ENCODE measurements at regions not wholly inside any gene's neighbourhood (a gene's known extent, or its start where the extent isn't known, plus 50 kb on each side); places are given as distances from the start of the nearest gene placed in this dataset.

GRCh38 chr5:44546286-44546685 is 157.1 kb upstream of the FGF10 start:
- no peaks in the 10 kb centered on the region for H3K27me3 ChIP-seq
- no peaks in the 10 kb centered on the region for H3K9me3 ChIP-seq
- ATAC-seq (no peak), DNase-seq (no peak)
- H3K4me1 ChIP-seq = no peaks in the 10 kb centered on the region
- H3K36me3 ChIP-seq (replicated peaks in 1 of 2; ENCODE audit: insufficient read depth in 1 of 2, low read depth in 2 of 2) = no peaks in the 10 kb centered on the region
- intact Hi-C loops (cut with DNase I) = no loop called here
- H3K27ac ChIP-seq = no peak overlapping the region
- no peak overlapping the region for H3K4me3 ChIP-seq
- WGBS, 2 donors = 68 to 90% methylated on average over 2 of the region's 2 CpGs
- TF ChIP-seq CTCF (IDR thresholded peaks at IDR 0.05) (no peak), POLR2A (IDR thresholded peaks at IDR 0.05) (no peak)

- DNase-seq (no peak), ATAC-seq (no peak)
- Histone ChIP-seq H3K36me3 (replicated peaks in 1 of 2; ENCODE audit: insufficient read depth in 1 of 2, low read depth in 2 of 2) (no peaks in the 10 kb centered on the region), H3K4me1 (no peaks in the 10 kb centered on the region), H3K27me3 (no peaks in the 10 kb centered on the region), H3K9me3 (no peaks in the 10 kb centered on the region), H3K27ac (no peak overlapping the region), H3K4me3 (no peak overlapping the region)
- no peak for TF ChIP-seq CTCF (IDR thresholded peaks at IDR 0.05)
- TF ChIP-seq POLR2A (IDR thresholded peaks at IDR 0.05) = no peak
- intact Hi-C loops (cut with DNase I) = no loop called here
These were observed 154.3 kb upstream of the FGF10 start for GRCh38 chr5:44543511-44543910.

GRCh38 chr5:44542470-44542869 is 153.2 kb upstream of the FGF10 start:
- DNase-seq = no peak
- no peaks in the 10 kb centered on the region for H3K4me1 ChIP-seq
- no peak for ATAC-seq
- H3K27me3 ChIP-seq = no peaks in the 10 kb centered on the region
- WGBS, 2 donors = 68 to 84% methylated on average over 1 of the region's 1 CpG
- H3K9me3 ChIP-seq = no peaks in the 10 kb centered on the region
- no peaks in the 10 kb centered on the region for H3K36me3 ChIP-seq (replicated peaks in 1 of 2; ENCODE audit: insufficient read depth in 1 of 2, low read depth in 2 of 2)
- TF ChIP-seq CTCF (IDR thresholded peaks at IDR 0.05) = no peak
- no peak for TF ChIP-seq POLR2A (IDR thresholded peaks at IDR 0.05)
- intact Hi-C loops (cut with DNase I) = no loop called here
- no peak overlapping the region for H3K4me3 ChIP-seq
- H3K27ac ChIP-seq = no peak overlapping the region

GRCh38 chr5:44539602-44539919 is 150.3 kb upstream of the FGF10 start:
- ATAC-seq (no peak), DNase-seq (no peak)
- H3K27ac ChIP-seq = no peak overlapping the region
- TF ChIP-seq POLR2A (IDR thresholded peaks at IDR 0.05) (no peak), CTCF (IDR thresholded peaks at IDR 0.05) (no peak)
- intact Hi-C loops (cut with DNase I) = no loop called here
- no peaks in the 10 kb centered on the region for H3K4me1 ChIP-seq
- H3K36me3 ChIP-seq (replicated peaks in 1 of 2; ENCODE audit: insufficient read depth in 1 of 2, low read depth in 2 of 2) = no peaks in the 10 kb centered on the region
- H3K27me3 ChIP-seq = no peaks in the 10 kb centered on the region
- WGBS, 2 donors = 74 to 78% methylated on average over 3 of the region's 3 CpGs
- no peaks in the 10 kb centered on the region for H3K9me3 ChIP-seq
- no peak overlapping the region for H3K4me3 ChIP-seq

GRCh38 chr5:44538797-44539601 is 149.8 kb upstream of the FGF10 start:
- ATAC-seq (peak; percentile 38), DNase-seq (no peak)
- WGBS, 2 donors = 75 to 76% methylated on average over 9 of the region's 9 CpGs
- no peak for TF ChIP-seq POLR2A (IDR thresholded peaks at IDR 0.05)
- TF ChIP-seq CTCF (IDR thresholded peaks at IDR 0.05) = no peak
- Histone ChIP-seq H3K4me1 (no peaks in the 10 kb centered on the region), H3K27me3 (no peaks in the 10 kb centered on the region), H3K27ac (no peak overlapping the region), H3K9me3 (no peaks in the 10 kb centered on the region), H3K36me3 (replicated peaks in 1 of 2; ENCODE audit: insufficient read depth in 1 of 2, low read depth in 2 of 2) (no peaks in the 10 kb centered on the region), H3K4me3 (no peak overlapping the region)
- intact Hi-C loops (cut with DNase I) = no loop called here
